ENCODE measurements at regions not wholly inside any gene's neighbourhood (a gene's known extent, or its start where the extent isn't known, plus 50 kb on each side); places are given as distances from the start of the nearest gene placed in this dataset.

- 97% methylated on average over 3 of the region's 3 CpGs; no CpG with 5 or more reads in 1 of the 2 experiments for WGBS, 2 experiments (ENCODE audit: extremely low coverage in 1 of 2, insufficient coverage in 1 of 2, insufficient read length in 1 of 2, insufficient replicate concordance in 2 of 2, low coverage in 1 of 2, low lambda C conversion rate in 2 of 2, missing lambda C conversion rate in 1 of 2)
- Histone ChIP-seq H3K79me1 (ENCODE audit: low read depth, low read length) (no peaks in the 10 kb centered on the region), H2BK120ac (replicated peaks; ENCODE audit: low read depth, low read length) (no peak overlapping the region), H3K27me3 (replicated peaks in 1 of 4; ENCODE audit: control insufficient read depth in 3 of 4, extremely low read depth in 1 of 4, insufficient read depth in 3 of 4, low read length in 3 of 4) (no peaks in the 10 kb centered on the region), H2BK12ac (ENCODE audit: low read depth, low read length) (no peak overlapping the region), H4K8ac (ENCODE audit: extremely low read depth, insufficient read depth, low read length) (no peak overlapping the region), H3K14ac (ENCODE audit: insufficient read length) (no peak overlapping the region), H2BK15ac (ENCODE audit: low read length) (no peak overlapping the region), H4K91ac (replicated peaks; ENCODE audit: insufficient read length, low read length) (no peak overlapping the region), H3K9me3 (ENCODE audit: insufficient read depth in 2 of 2, low read depth in 1 of 2, low read length in 1 of 2) (no peaks in the 10 kb centered on the region), H2AK5ac (ENCODE audit: low read depth, low read length) (no peak overlapping the region), H2BK5ac (ENCODE audit: low read depth, low read length) (no peak overlapping the region), H4K5ac (ENCODE audit: insufficient read length, low read depth, low read length) (no peak overlapping the region), H2AFZ (ENCODE audit: low read length) (no peak overlapping the region), H3K79me2 (ENCODE audit: control insufficient read depth in 1 of 2, insufficient read depth in 2 of 2, low read length in 2 of 2) (no peaks in the 10 kb centered on the region), H3K56ac (replicated peaks; ENCODE audit: insufficient read length, low read depth, low read length) (no peak overlapping the region), H2BK20ac (ENCODE audit: low read length) (no peak overlapping the region), H3K27ac (ENCODE audit: low read depth, low read length) (no peak overlapping the region), H3K4me3 (ENCODE audit: extremely low read depth in 1 of 4, insufficient read depth in 2 of 4, low read depth in 3 of 4, low read length in 4 of 4) (no peak overlapping the region), H4K20me1 (replicated peaks in 1 of 2; ENCODE audit: control insufficient read depth in 1 of 2, insufficient read depth in 2 of 2, low read length in 2 of 2) (no peaks in the 10 kb centered on the region), H3K4ac (replicated peaks; ENCODE audit: insufficient read length, low read depth, low read length) (no peak overlapping the region), H3K4me1 (replicated peaks in 1 of 4; ENCODE audit: control insufficient read depth in 3 of 4, insufficient read depth in 4 of 4, low read length in 3 of 4) (no peaks in the 10 kb centered on the region), H3K36me3 (ENCODE audit: control insufficient read depth in 2 of 4, insufficient read depth in 4 of 4, low read length in 3 of 4) (no peaks in the 10 kb centered on the region), H3K23me2 (ENCODE audit: low read depth, low read length) (no peaks in the 10 kb centered on the region), H3K23ac (ENCODE audit: insufficient read length) (no peak overlapping the region), H3K4me2 (ENCODE audit: insufficient read depth in 1 of 2, low read depth in 2 of 2, low read length in 2 of 2) (no peak overlapping the region), H3K9ac (replicated peaks in 1 of 4; ENCODE audit: extremely low read depth in 1 of 4, low read depth in 3 of 4, low read length in 3 of 4) (no peak overlapping the region), H3K18ac (ENCODE audit: extremely low read depth, low read length) (no peak overlapping the region)
- DNase-seq (ENCODE audit: low read depth in 1 of 2, low spot score in 2 of 2), result no peak
- no peak for FAIRE-seq
- ChIA-PET CTCF (ENCODE audit: partially characterized antibody) (no interaction called here), POLR2A (ENCODE audit: partially characterized antibody) (no interaction called here)
- TF ChIP-seq SP1 (IDR thresholded peaks at IDR 0.05; ENCODE audit: low read depth, low read length) (no peak), SIN3A (conservative IDR thresholded peaks at IDR 0.05 in 1 of 2, IDR thresholded peaks at IDR 0.05 in 1 of 2; ENCODE audit: low read depth in 1 of 2, low read length in 2 of 2) (no peak), SUZ12 (IDR thresholded peaks at IDR 0.05; ENCODE audit: low read length) (no peak), JUND (IDR thresholded peaks at IDR 0.05; ENCODE audit: low read length) (no peak), SAP30 (IDR thresholded peaks at IDR 0.05; ENCODE audit: insufficient read depth, insufficient replicate concordance, low read length) (no peak), POLR2A (IDR thresholded peaks at IDR 0.05; ENCODE audit: control extremely low read depth in 1 of 2, low read depth in 2 of 2, low read length in 2 of 2) (no peak), EZH2 (IDR thresholded peaks at IDR 0.05; ENCODE audit: low read depth, low read length, severe bottlenecking) (no peak)
Observed at GRCh38 chrX:25851141-25851540, 287.0 kb upstream of the MAGEB18 start.
